NCI-H748 treated with DMSO at 0.1 percent for 48 hours (cell line): ENCODE measurements at regions not wholly inside any gene's neighbourhood (a gene's known extent, or its start where the extent isn't known, plus 50 kb on each side); places are given as distances from the start of the nearest gene placed in this dataset.

Experiments used
- DNase-seq: peaks from one replicate; lab custom pipeline; 2025; lab: John Stamatoyannopoulos, UW

GRCh38 chr12:61781021-61781581 lies 479.1 kb upstream of the USP15 start:
- no peak for DNase-seq

- no peak for DNase-seq
These were observed 463.4 kb upstream of the USP15 start for GRCh38 chr12:61796846-61797245.

GRCh38 chr12:61797266-61797665 lies 462.9 kb upstream of the USP15 start:
- DNase-seq: no peak

DNA sequence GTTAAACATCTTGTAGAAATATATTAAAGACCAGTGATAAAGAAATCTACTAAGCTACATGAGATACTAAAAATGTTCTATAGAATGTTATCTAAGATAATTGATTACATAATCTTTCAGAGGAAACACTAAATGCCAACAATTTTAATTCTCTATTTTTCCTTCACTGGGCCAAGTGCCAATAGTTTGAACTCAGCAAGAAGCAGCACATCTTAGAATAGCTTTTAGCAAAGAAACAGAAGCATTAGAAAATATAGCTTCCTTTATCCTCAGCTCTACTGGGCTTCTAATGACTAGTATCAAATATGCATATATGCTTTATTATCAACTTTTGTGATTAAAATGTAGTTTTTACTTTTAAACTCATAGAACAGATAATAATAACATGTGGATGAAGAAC lies 461.4 kb upstream of the USP15 start:
- DNase-seq: no peak

- no peak for DNase-seq
These were observed 455.9 kb upstream of the USP15 start for GRCh38 chr12:61804301-61804700.

- DNase-seq: no peak
These were observed 451.3 kb upstream of the USP15 start for GRCh38 chr12:61808856-61809255.

DNA sequence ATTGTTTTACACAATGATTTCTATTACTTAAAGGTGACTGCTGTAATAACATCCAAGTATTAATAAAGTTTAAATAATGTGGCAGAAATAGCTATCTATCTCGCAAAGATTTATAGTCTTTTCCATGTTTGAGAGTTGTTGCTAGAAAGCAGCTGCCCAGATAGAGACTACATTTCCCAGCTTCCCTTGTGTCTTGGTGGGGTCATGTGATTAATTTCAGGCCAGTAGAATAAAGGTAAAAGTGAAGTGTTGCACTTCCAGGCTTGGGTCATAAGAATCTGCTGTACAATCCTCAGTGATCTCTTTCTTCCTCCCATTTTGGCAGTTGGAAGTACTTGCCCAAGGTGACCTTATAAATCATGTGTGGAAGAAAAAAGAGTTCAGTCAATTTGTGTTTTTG lies 449.7 kb upstream of the USP15 start:
- DNase-seq: no peak

DNA sequence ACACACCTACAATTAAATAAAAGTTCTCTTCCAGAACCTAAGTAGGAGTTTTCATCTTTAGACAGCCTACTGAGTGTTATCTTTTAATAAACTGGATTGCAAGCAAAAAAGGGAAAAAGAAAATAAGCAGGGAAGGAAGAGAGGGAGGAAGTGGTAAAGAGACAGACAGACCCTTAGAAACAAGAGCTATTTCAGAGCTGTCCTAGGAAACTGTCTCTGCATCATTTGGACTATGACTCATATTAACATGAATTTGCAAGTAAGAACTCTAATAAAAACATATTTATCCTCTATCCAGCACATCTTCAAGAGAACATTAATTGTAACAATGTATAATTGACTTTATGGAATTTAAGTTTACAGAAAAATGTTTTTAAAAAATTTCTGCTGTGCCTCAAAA lies 438.8 kb upstream of the USP15 start:
- peak; percentile 22 for DNase-seq

GRCh38 chr12:61823102-61823501 lies 437.1 kb upstream of the USP15 start:
- no peak for DNase-seq

- no peak for DNase-seq
These were observed 413.4 kb upstream of the USP15 start for GRCh38 chr12:61846765-61847164.

DNA sequence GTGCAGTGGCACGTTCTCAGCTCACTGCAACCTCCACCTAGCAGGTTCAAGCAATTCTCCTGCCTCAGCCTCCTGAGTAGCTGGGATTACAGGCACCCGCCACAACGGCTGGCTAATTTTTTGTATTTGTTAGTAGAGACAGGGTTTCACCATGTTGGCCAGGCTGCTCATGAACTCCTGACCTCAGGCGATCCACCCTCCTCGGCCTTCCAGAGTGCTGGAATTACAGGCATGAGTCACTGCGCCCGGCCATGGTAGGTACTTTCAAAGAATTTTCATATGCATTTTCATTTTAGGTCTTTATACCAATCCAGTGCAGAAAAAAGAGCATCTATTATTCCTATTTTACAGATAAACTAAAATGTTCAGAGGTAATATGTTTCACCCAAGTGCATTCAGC lies 411.3 kb upstream of the USP15 start:
- DNase-seq: no peak

GRCh38 chr12:61853945-61854344 lies 406.3 kb upstream of the USP15 start:
- no peak for DNase-seq

DNA sequence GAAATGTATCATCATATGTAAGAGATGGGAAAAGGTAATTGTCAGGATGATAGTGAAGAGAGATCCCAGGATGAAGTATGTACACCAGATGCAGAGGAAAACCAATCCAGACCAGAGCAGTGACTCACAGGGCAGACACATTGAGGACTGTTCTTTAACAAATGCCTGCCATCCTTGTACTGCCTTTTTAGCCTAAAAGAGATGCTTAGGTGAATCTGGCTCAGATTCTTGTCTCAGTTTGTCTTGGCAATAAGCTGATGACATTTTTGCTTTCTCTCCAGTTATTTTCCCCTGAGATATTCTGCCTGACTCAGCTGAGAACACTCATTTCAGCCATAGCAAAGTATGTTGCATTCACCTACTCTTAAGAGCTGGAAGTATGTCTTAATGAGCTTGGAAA lies 405.3 kb upstream of the USP15 start:
- DNase-seq: no peak

DNA sequence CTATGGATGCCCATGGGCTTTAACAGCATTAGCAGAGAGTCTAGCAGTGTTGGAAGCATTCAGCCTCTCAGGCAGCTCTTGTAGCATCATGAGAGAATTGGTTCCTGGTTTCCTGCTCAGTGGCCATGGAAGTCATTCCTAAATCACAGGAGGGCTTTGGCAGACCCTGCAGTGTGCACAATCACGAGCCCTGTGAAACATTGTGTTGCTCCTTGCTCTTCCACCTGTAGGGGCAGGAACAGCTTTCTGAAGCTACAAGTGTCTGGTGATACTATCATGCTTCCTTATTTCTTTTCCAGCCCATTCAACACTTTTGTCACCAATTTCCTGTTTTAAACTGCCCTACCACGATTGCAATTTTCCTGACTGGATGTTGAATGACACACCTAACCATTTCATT lies 402.2 kb upstream of the USP15 start:
- no peak for DNase-seq

GRCh38 chr12:61860451-61860850 lies 399.8 kb upstream of the USP15 start:
- no peak for DNase-seq

DNA sequence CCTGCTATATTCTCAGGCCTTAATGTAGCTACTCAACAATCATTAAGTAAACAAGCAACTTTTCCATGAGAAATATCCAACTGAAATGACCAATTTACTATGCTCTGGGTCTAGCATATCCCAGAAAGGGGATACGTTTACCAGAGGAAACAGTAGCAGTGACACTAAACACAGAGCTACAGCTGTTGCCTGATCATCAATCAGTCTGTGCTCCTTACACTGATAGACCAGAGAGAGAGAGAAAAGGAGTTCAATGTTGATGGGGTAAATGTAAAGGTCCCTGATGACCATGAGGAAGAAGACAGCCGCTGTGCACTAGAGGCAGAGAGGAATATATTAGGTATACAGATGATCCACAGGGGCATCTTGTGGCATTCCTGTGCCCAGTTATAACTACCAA lies 397.2 kb upstream of the USP15 start:
- no peak for DNase-seq

- no peak for DNase-seq
These were observed 396.4 kb upstream of the USP15 start for GRCh38 chr12:61863811-61864210.

GRCh38 chr12:61869796-61870195 lies 390.4 kb upstream of the USP15 start:
- no peak for DNase-seq

GRCh38 chr12:61870658-61871484 lies 389.3 kb upstream of the USP15 start:
- no peak for DNase-seq

DNA sequence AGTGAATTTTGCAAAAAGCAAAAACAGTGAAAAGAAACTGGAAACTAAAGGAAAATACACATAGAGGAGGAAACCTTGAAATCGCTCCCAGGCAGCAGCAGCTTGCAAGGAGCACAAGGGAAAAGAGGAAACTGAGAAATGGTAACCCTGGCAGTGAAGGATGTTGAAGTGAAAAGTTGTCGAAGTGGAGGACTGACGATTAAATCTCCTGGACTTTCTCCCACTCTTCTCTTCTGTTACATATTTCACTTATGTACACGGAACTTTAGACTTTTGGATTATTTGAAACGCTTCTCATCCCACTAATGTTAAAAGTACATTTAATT lies 388.8 kb upstream of the USP15 start:
- DNase-seq: no peak

GRCh38 chr12:61879229-61879628 lies 381.0 kb upstream of the USP15 start:
- no peak for DNase-seq

GRCh38 chr12:61880186-61880585 lies 380.0 kb upstream of the USP15 start:
- no peak for DNase-seq

DNA sequence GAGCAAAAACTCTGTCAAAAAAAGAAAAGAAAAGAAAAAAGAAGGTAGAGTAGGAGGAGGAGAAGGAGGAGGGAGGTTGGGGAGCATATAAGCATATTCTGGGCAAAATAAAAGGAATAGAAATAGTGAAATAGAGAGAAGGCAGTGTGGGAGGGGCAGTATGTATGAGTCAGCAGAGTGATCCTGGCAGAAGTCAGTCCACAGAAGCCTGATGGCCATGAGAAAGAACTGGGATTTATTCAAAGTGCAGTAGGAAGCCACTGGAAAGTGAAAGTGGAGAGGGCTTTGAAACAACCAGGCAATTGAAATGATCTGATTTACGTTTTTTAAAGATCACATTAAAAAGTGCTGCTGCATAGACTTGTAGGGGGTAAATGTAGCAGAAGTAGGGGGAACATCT lies 368.6 kb upstream of the USP15 start:
- no peak for DNase-seq

- peak; percentile 10 for DNase-seq
These were observed 366.0 kb upstream of the USP15 start for GRCh38 chr12:61894168-61894567.
